Psoas muscle (tissue), 7 donors: ENCODE measurements at regions not wholly inside any gene's neighbourhood (a gene's known extent, or its start where the extent isn't known, plus 50 kb on each side); places are given as distances from the start of the nearest gene placed in this dataset.

ENCODE experiments used
- ATAC-seq, 4 donors: fragments of 200-7000 bp; cut with Tn5 transposase; one replicate each; pipeline ENCODE4 v1.9.1; 2020; ENCODE audit warnings: moderate library complexity in 3 of 4, mild to moderate bottlenecking in 2 of 4
- DNase-seq, 2 donors: peaks; one replicate each; pipeline ENCODE4 v3.0.0-alpha.2; 2020
- H3K27ac ChIP-seq: fragments of 200-600 bp; one replicate; pipeline ENCODE4 v1.8.0; 2022
- H3K27me3 ChIP-seq, 3 donors: fragments of 200-600 bp in 1 of 3; one replicate each; pipeline versions ENCODE4 v1.6.1 to v1.8.0; 2013 to 2022; ENCODE audit warnings: low read length in 2 of 3, mild to moderate bottlenecking in 2 of 3, moderate library complexity in 1 of 3; ENCODE audit not compliant: insufficient read depth in 3 of 3
- H3K36me3 ChIP-seq, 2 donors: fragments of 200-600 bp in 1 of 2; one replicate each; pipeline versions ENCODE4 v1.6.1 to v1.8.0; 2013 to 2022; ENCODE audit warnings: low read depth in 1 of 2, mild to moderate bottlenecking in 1 of 2, moderate library complexity in 1 of 2; ENCODE audit not compliant: insufficient read depth in 1 of 2
- H3K4me1 ChIP-seq: fragments of 200-600 bp; one replicate; pipeline ENCODE4 v1.8.0; 2022
- H3K4me3 ChIP-seq: fragments of 200-600 bp; one replicate; pipeline ENCODE4 v1.8.0; 2022; ENCODE audit warnings: mild to moderate bottlenecking
- H3K9me3 ChIP-seq: fragments of 200-600 bp; one replicate; pipeline ENCODE4 v1.8.0; 2022
- CTCF ChIP-seq: fragments of 200-600 bp; IDR thresholded peaks from one replicate; pipeline ENCODE4 v1.8.0; 2022; ENCODE audit warnings: antibody characterized with exemption
- WGBS, 3 donors: extraction: QIAGEN DNeasy Blood & Tissue Kit; methylation state at CpG; one replicate each; pipeline versions ENCODE4 v1.1.6 to v1.1.7; 2013; 5-methylcytosine and 5-hydroxymethylcytosine counted together
- intact Hi-C, 2 donors: fragments of 100-400 bp; cut with DNase I; formaldehyde crosslinking; loops; one replicate each; pipeline versions ENCODE4 v1.11.0 to v1.14.2; 2022
- donor health status: healthy with polysubstance abuse.
- donor health status: DM: no; HTN: no; CAD: no; lungs with moderate emphysema.
- donor health status: Bipolar disorder and iron deficiency.
- donor health status: healthy.
- donor health status: DM: yes; HTN: yes; CAD: no.
- donor health status: DM: no; HTN: no; CAD: no.
- donor health status: DM: yes; HTN: yes; CAD: no.

GRCh38 chrX:46040001-46040400 is 505.2 kb downstream of the ZNF674 start:
- Histone ChIP-seq H3K27ac (no peak overlapping the region), H3K4me1 (no peaks in the 10 kb centered on the region), H3K9me3 (no peaks in the 10 kb centered on the region), H3K4me3 (no peak overlapping the region), H3K27me3 (peaks cover 0 to 13% (median 0%) of the 10 kb centered on the region in 3 donors), H3K36me3 (no peaks in the 10 kb centered on the region)
- intact Hi-C loops = no loop called here
- DNase-seq (no peak), ATAC-seq (no peak)
- no peak for TF ChIP-seq CTCF

DNA sequence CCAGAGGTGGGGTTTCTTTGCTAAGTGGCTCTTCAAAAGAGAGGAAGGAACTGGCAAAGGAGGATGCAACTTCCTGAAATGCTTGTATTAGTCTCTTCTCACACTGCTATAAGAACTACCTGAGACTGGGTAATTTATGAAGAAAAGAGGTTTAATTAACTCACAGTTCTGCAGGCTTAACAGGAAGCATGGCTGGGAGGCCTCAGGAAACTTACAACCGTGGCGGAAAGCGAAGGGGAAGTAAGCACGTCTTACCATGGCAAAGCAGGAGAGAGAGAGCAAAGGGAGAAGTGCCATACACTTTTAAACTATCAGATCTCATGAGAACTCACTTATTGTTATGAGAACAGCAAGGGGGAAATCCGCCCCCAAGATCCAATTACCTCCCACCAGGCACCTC is 505.7 kb downstream of the ZNF674 start:
- H3K27ac ChIP-seq = no peak overlapping the region
- peaks cover 0 to 13% (median 0%) of the 10 kb centered on the region in 3 donors for H3K27me3 ChIP-seq
- no peaks in the 10 kb centered on the region for H3K9me3 ChIP-seq
- no peak for TF ChIP-seq CTCF
- H3K4me3 ChIP-seq = no peak overlapping the region
- intact Hi-C loops = no loop called here
- no peaks in the 10 kb centered on the region for H3K36me3 ChIP-seq
- DNase-seq (no peak), ATAC-seq (no peak)
- H3K4me1 ChIP-seq = no peaks in the 10 kb centered on the region
- WGBS, 3 donors = 56 to 85% (median 82%) methylated on average over 5 of the region's 5 CpGs

- WGBS, 3 donors = 80 to 96% (median 85%) methylated on average over 1 of the region's 1 CpG
- H3K27ac ChIP-seq = no peak overlapping the region
- H3K36me3 ChIP-seq = no peaks in the 10 kb centered on the region
- ATAC-seq = no peak
- DNase-seq = no peak
- H3K9me3 ChIP-seq = no peaks in the 10 kb centered on the region
- no peak for TF ChIP-seq CTCF
- intact Hi-C loops = no loop called here
- H3K27me3 ChIP-seq = peaks cover 0 to 2% (median 0%) of the 10 kb centered on the region in 3 donors
- no peaks in the 10 kb centered on the region for H3K4me1 ChIP-seq
- H3K4me3 ChIP-seq = no peak overlapping the region
Measured at GRCh38 chrX:46036508-46036907, 508.7 kb downstream of the ZNF674 start.

DNA sequence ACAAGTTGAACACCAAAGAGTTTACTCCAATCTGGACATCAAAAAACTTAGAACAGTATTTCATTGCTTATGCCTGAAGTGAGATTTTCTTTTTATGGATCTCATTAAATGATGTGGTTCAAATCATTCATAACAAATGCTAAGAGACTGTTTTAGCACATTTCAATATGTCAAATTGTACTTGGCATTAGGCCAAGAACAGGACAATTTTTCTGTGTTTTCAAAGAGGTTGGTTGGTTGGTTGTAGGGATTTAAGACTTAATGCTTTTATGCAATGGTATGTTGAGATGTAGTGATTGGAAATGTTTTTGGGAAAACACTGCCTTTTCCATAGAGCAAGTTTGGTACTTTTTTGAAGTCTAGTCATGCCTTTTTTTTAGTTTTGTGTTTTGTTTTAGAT is 510.4 kb downstream of the ZNF674 start:
- ATAC-seq (no peak), DNase-seq (no peak)
- H3K4me3 ChIP-seq = no peak overlapping the region
- H3K4me1 ChIP-seq = no peaks in the 10 kb centered on the region
- no peaks in the 10 kb centered on the region for H3K9me3 ChIP-seq
- no peak overlapping the region for H3K27ac ChIP-seq
- no peaks in the 10 kb centered on the region for H3K36me3 ChIP-seq
- no peaks in the 10 kb centered on the region for H3K27me3 ChIP-seq
- TF ChIP-seq CTCF = no peak
- intact Hi-C loops = no loop called here

DNA sequence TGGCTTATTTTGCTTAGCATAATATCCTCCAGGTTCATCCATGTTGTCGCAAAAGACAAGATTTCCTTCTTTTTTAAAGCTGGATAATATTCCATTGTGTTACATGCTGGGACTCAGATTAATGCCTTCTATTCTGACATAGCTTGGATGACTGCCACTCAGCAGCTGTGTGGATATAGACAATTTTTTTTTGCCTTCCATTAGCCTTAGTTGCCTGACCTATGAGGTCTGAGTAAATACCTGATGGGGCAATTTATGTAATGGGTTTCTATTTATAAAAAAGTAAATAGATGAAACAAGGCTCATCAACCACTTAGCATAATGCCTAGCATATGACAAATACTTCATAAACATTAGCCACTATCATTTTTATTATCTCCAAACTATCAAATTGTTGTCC is 515.4 kb downstream of the ZNF674 start:
- WGBS, 3 donors = 66 to 90% (median 81%) methylated on average over 1 of the region's 1 CpG

More for the DNA sequence above, 515.4 kb downstream of the ZNF674 start:
- Histone ChIP-seq H3K27me3 (no peaks in the 10 kb centered on the region), H3K36me3 (no peaks in the 10 kb centered on the region), H3K9me3 (peaks cover 3% of the 10 kb centered on the region), H3K27ac (no peak overlapping the region), H3K4me1 (no peaks in the 10 kb centered on the region), H3K4me3 (no peak overlapping the region)
- intact Hi-C loops = no loop called here
- no peak for ATAC-seq
- no peak for DNase-seq
- no peak for TF ChIP-seq CTCF
